Aorta (tissue), 5 donors: ENCODE measurements at regions not wholly inside any gene's neighbourhood (a gene's known extent, or its start where the extent isn't known, plus 50 kb on each side); places are given as distances from the start of the nearest gene placed in this dataset.

Source experiments
- ATAC-seq: fragments of 200-7000 bp; cut with Tn5 transposase; one replicate; pipeline ENCODE4 v1.9.1; 2022; ENCODE audit warnings: moderate library complexity; ENCODE audit not compliant: low FRiP score
- DNase-seq, 2 donors: peaks; one replicate each; pipeline ENCODE4 v3.0.0-alpha.2; 2020
- H3K27ac ChIP-seq, 2 donors: one replicate each; pipeline ENCODE4 v1.5.1; 2013; ENCODE audit warnings: low read length in 2 of 2, mild to moderate bottlenecking in 2 of 2, moderate library complexity in 2 of 2, control low read depth in 1 of 2, inconsistent platforms in 1 of 2, low read depth in 1 of 2
- H3K27me3 ChIP-seq, 2 donors: one replicate each; pipeline ENCODE4 v1.6.1; 2013; ENCODE audit warnings: control low read depth in 1 of 2, low read length in 1 of 2, mild to moderate bottlenecking in 1 of 2, moderate library complexity in 1 of 2; ENCODE audit not compliant: insufficient read depth in 2 of 2, control insufficient read depth in 1 of 2
- H3K36me3 ChIP-seq, 2 donors: one replicate each; pipeline ENCODE4 v1.6.1; 2013; ENCODE audit warnings: control low read depth in 1 of 2, low read length in 1 of 2, mild to moderate bottlenecking in 1 of 2; ENCODE audit not compliant: insufficient read depth in 2 of 2, control insufficient read depth in 1 of 2
- H3K4me1 ChIP-seq, 2 donors: one replicate each; pipeline ENCODE4 v1.6.1; 2013; ENCODE audit warnings: low read length in 2 of 2, control low read depth in 1 of 2, mild to moderate bottlenecking in 1 of 2, moderate library complexity in 1 of 2; ENCODE audit not compliant: insufficient read depth in 2 of 2, control insufficient read depth in 1 of 2
- H3K4me3 ChIP-seq, 2 donors: one replicate each; pipeline ENCODE4 v1.5.1; 2013; ENCODE audit warnings: low read length in 2 of 2, control low read depth in 1 of 2, mild to moderate bottlenecking in 1 of 2
- H3K9me3 ChIP-seq: one replicate; pipeline ENCODE4 v1.6.1; 2013; ENCODE audit warnings: mild to moderate bottlenecking, low read length; ENCODE audit not compliant: control insufficient read depth
- WGBS, 2 donors: extraction: QIAGEN DNeasy Blood & Tissue Kit; methylation state at CpG; one replicate each; pipeline ENCODE4 v1.1.7; 2013; 5-methylcytosine and 5-hydroxymethylcytosine counted together
- intact Hi-C, 2 donors: fragments of 100-400 bp; cut with DNase I; formaldehyde crosslinking; loops; one replicate each; pipeline versions ENCODE4 v1.14.2 to v1.15.0; 2022
- donor health status: healthy with polysubstance abuse.
- donor health status: Bipolar disorder and iron deficiency.
- donor health status: DM: no; HTN: no; CAD: no.
- donor health status: DM: no; HTN: no; CAD: no.
- donor health status: DM: yes; HTN: yes; CAD: no.

GRCh38 chr2:172376505-172377125 is 50.8 kb upstream of the ITGA6 start:
- no peak overlapping the region for H3K27ac ChIP-seq
- DNase-seq = no peak
- no peak for ATAC-seq
- no peaks in the 10 kb centered on the region for H3K27me3 ChIP-seq
- H3K9me3 ChIP-seq = no peaks in the 10 kb centered on the region
- H3K4me3 ChIP-seq = no peak overlapping the region
- peaks cover 0 to 2% of the 10 kb centered on the region in 2 donors for H3K4me1 ChIP-seq
- WGBS, 2 donors = 17 to 21% methylated on average over 5 of the region's 5 CpGs
- no peaks in the 10 kb centered on the region for H3K36me3 ChIP-seq
- intact Hi-C loops = no loop called here

GRCh38 chr2:172377408-172377807 is 50.0 kb upstream of the ITGA6 start:
- no peaks in the 10 kb centered on the region for H3K27me3 ChIP-seq
- H3K4me1 ChIP-seq = peaks cover 0 to 2% of the 10 kb centered on the region in 2 donors
- H3K36me3 ChIP-seq = no peaks in the 10 kb centered on the region
- no peak for ATAC-seq
- WGBS, 2 donors = 95 to 96% methylated on average over 3 of the region's 3 CpGs
- H3K27ac ChIP-seq = no peak overlapping the region
- no peak overlapping the region for H3K4me3 ChIP-seq
- DNase-seq = no peak
- no peaks in the 10 kb centered on the region for H3K9me3 ChIP-seq
- intact Hi-C loops = no loop called here
